ENCODE measurements at regions not wholly inside any gene's neighbourhood (a gene's known extent, or its start where the extent isn't known, plus 50 kb on each side); places are given as distances from the start of the nearest gene placed in this dataset.

- Mint-ChIP-seq H3K36me3 (no peaks in the 10 kb centered on the region), H3K4me3 (no peak overlapping the region), H3K4me1 (no peaks in the 10 kb centered on the region), H3K27ac (no peak overlapping the region), H3K27me3 (no peaks in the 10 kb centered on the region), H3K9me3 (peaks cover 18 to 32% (median 23%) of the 10 kb centered on the region in 5 donors)
- no peaks in the 10 kb centered on the region for H3K36me3 ChIP-seq (ENCODE audit: insufficient read depth, low read length)
- ChIA-PET POLR2A (no interaction called here), CTCF (no interaction called here)
- DNase-seq: no peak
- no peak overlapping the region for H3K27ac ChIP-seq (ENCODE audit: low read depth, low read length)
- H3K9me3 ChIP-seq (ENCODE audit: low read length): no peaks in the 10 kb centered on the region
- no peaks in the 10 kb centered on the region for H3K4me1 ChIP-seq (ENCODE audit: insufficient read depth, low read length)
- H3K4me3 ChIP-seq (ENCODE audit: low read length): no peak overlapping the region
- H3K27me3 ChIP-seq (ENCODE audit: insufficient read depth, low read length, poor library complexity, severe bottlenecking): no peaks in the 10 kb centered on the region
These were observed 433.9 kb downstream of the TRIML1 start for GRCh38 chr4:188573104-188573503.

GRCh38 chr4:188578657-188579056 is 439.4 kb downstream of the TRIML1 start:
- POLR2A ChIA-PET: no interaction called here

GRCh38 chr4:188596021-188596420 is 456.8 kb downstream of the TRIML1 start:
- no peak overlapping the region for H3K27ac Mint-ChIP-seq
- CTCF ChIA-PET: no interaction called here
- H3K9me3 Mint-ChIP-seq: peaks cover 0 to 17% (median 9%) of the 10 kb centered on the region in 5 donors
- H3K27ac ChIP-seq (ENCODE audit: low read depth, low read length): no peak overlapping the region
- H3K4me1 Mint-ChIP-seq: no peaks in the 10 kb centered on the region
- H3K4me3 Mint-ChIP-seq: no peak overlapping the region
- DNase-seq: no peak
- H3K4me1 ChIP-seq (ENCODE audit: insufficient read depth, low read length): no peaks in the 10 kb centered on the region
- H3K4me3 ChIP-seq (ENCODE audit: low read length): no peak overlapping the region
- no peaks in the 10 kb centered on the region for H3K36me3 Mint-ChIP-seq
- no peaks in the 10 kb centered on the region for H3K9me3 ChIP-seq (ENCODE audit: low read length)
- POLR2A ChIA-PET: no interaction called here
- H3K27me3 ChIP-seq (ENCODE audit: insufficient read depth, low read length, poor library complexity, severe bottlenecking): no peaks in the 10 kb centered on the region
- no peaks in the 10 kb centered on the region for H3K36me3 ChIP-seq (ENCODE audit: insufficient read depth, low read length)
- no peaks in the 10 kb centered on the region for H3K27me3 Mint-ChIP-seq

More at GRCh38 chr4:188578657-188579056, 439.4 kb downstream of the TRIML1 start:
- H3K27me3 ChIP-seq (ENCODE audit: insufficient read depth, low read length, poor library complexity, severe bottlenecking): no peaks in the 10 kb centered on the region
- H3K27ac ChIP-seq (ENCODE audit: low read depth, low read length): no peak overlapping the region
- CTCF ChIA-PET: no interaction called here
- H3K4me3 ChIP-seq (ENCODE audit: low read length): no peak overlapping the region
- H3K36me3 ChIP-seq (ENCODE audit: insufficient read depth, low read length): no peaks in the 10 kb centered on the region
- H3K4me1 ChIP-seq (ENCODE audit: insufficient read depth, low read length): no peaks in the 10 kb centered on the region
- no peaks in the 10 kb centered on the region for H3K4me1 Mint-ChIP-seq
- H3K36me3 Mint-ChIP-seq: peaks cover 0 to 3% (median 0%) of the 10 kb centered on the region in 3 donors
- no peaks in the 10 kb centered on the region for H3K9me3 ChIP-seq (ENCODE audit: low read length)
- peaks cover 0 to 2% of the 10 kb centered on the region in 2 donors for H3K27me3 Mint-ChIP-seq
- no peak for DNase-seq
- H3K4me3 Mint-ChIP-seq: no peak overlapping the region
- H3K27ac Mint-ChIP-seq: no peak overlapping the region
- H3K9me3 Mint-ChIP-seq: peaks cover 11 to 21% (median 18%) of the 10 kb centered on the region in 5 donors

GRCh38 chr4:188603646-188604045 is 464.4 kb downstream of the TRIML1 start:
- DNase-seq: no peak
- Histone ChIP-seq H3K27ac (ENCODE audit: low read depth, low read length) (no peak overlapping the region), H3K27me3 (ENCODE audit: insufficient read depth, low read length, poor library complexity, severe bottlenecking) (no peaks in the 10 kb centered on the region), H3K4me3 (ENCODE audit: low read length) (no peak overlapping the region), H3K9me3 (ENCODE audit: low read length) (no peaks in the 10 kb centered on the region), H3K36me3 (ENCODE audit: insufficient read depth, low read length) (no peaks in the 10 kb centered on the region), H3K4me1 (ENCODE audit: insufficient read depth, low read length) (no peaks in the 10 kb centered on the region)
- ChIA-PET POLR2A (no interaction called here), CTCF (no interaction called here)
- H3K4me1 Mint-ChIP-seq: no peaks in the 10 kb centered on the region
- H3K4me3 Mint-ChIP-seq: no peak overlapping the region
- H3K27ac Mint-ChIP-seq: no peak overlapping the region
- H3K27me3 Mint-ChIP-seq: no peaks in the 10 kb centered on the region
- peaks cover 5 to 29% (median 10%) of the 10 kb centered on the region in 5 donors for H3K9me3 Mint-ChIP-seq
- H3K36me3 Mint-ChIP-seq: no peaks in the 10 kb centered on the region

- CTCF ChIA-PET: no interaction called here
- no peaks in the 10 kb centered on the region for H3K36me3 Mint-ChIP-seq
- no peak overlapping the region for H3K27ac Mint-ChIP-seq
- Histone ChIP-seq H3K4me3 (ENCODE audit: low read length) (no peak overlapping the region), H3K36me3 (ENCODE audit: insufficient read depth, low read length) (no peaks in the 10 kb centered on the region), H3K27me3 (ENCODE audit: insufficient read depth, low read length, poor library complexity, severe bottlenecking) (no peaks in the 10 kb centered on the region), H3K9me3 (ENCODE audit: low read length) (no peaks in the 10 kb centered on the region), H3K27ac (ENCODE audit: low read depth, low read length) (no peak overlapping the region), H3K4me1 (ENCODE audit: insufficient read depth, low read length) (no peaks in the 10 kb centered on the region)
- peaks cover 5 to 22% (median 7%) of the 10 kb centered on the region in 5 donors for H3K9me3 Mint-ChIP-seq
- no peak for DNase-seq
- H3K4me3 Mint-ChIP-seq: no peak overlapping the region
- POLR2A ChIA-PET: no interaction called here
- no peaks in the 10 kb centered on the region for H3K27me3 Mint-ChIP-seq
- no peaks in the 10 kb centered on the region for H3K4me1 Mint-ChIP-seq
These were observed 467.4 kb downstream of the TRIML1 start for GRCh38 chr4:188606635-188607034.

- Histone ChIP-seq H3K9me3 (ENCODE audit: low read length) (no peaks in the 10 kb centered on the region), H3K4me1 (ENCODE audit: insufficient read depth, low read length) (no peaks in the 10 kb centered on the region), H3K27ac (ENCODE audit: low read depth, low read length) (no peak overlapping the region), H3K4me3 (ENCODE audit: low read length) (no peak overlapping the region), H3K36me3 (ENCODE audit: insufficient read depth, low read length) (no peaks in the 10 kb centered on the region), H3K27me3 (ENCODE audit: insufficient read depth, low read length, poor library complexity, severe bottlenecking) (no peaks in the 10 kb centered on the region)
- DNase-seq: no peak
- Mint-ChIP-seq H3K36me3 (no peaks in the 10 kb centered on the region), H3K4me3 (no peak overlapping the region), H3K9me3 (peaks cover 3 to 17% (median 8%) of the 10 kb centered on the region in 5 donors), H3K4me1 (no peaks in the 10 kb centered on the region), H3K27ac (no peak overlapping the region), H3K27me3 (no peaks in the 10 kb centered on the region)
- ChIA-PET CTCF (no interaction called here), POLR2A (no interaction called here)
These were observed 471.9 kb downstream of the TRIML1 start for GRCh38 chr4:188611143-188611542.

- H3K9me3 Mint-ChIP-seq: peaks cover 6 to 21% (median 8%) of the 10 kb centered on the region in 5 donors
- H3K36me3 ChIP-seq (ENCODE audit: insufficient read depth, low read length): no peaks in the 10 kb centered on the region
These were observed 473.4 kb downstream of the TRIML1 start for GRCh38 chr4:188612659-188613058.

GRCh38 chr4:188613976-188614375 is 474.7 kb downstream of the TRIML1 start:
- no peak overlapping the region for H3K27ac Mint-ChIP-seq
- no peak overlapping the region for H3K27ac ChIP-seq (ENCODE audit: low read depth, low read length)
- no peaks in the 10 kb centered on the region for H3K27me3 Mint-ChIP-seq
- H3K27me3 ChIP-seq (ENCODE audit: insufficient read depth, low read length, poor library complexity, severe bottlenecking): no peaks in the 10 kb centered on the region
- peaks cover 6 to 23% (median 12%) of the 10 kb centered on the region in 5 donors for H3K9me3 Mint-ChIP-seq
- no peaks in the 10 kb centered on the region for H3K4me1 Mint-ChIP-seq
- CTCF ChIA-PET: no interaction called here
- H3K4me3 Mint-ChIP-seq: no peak overlapping the region
- H3K4me3 ChIP-seq (ENCODE audit: low read length): no peak overlapping the region
- POLR2A ChIA-PET: no interaction called here
- no peak for DNase-seq
- H3K4me1 ChIP-seq (ENCODE audit: insufficient read depth, low read length): no peaks in the 10 kb centered on the region
- H3K36me3 Mint-ChIP-seq: no peaks in the 10 kb centered on the region
- H3K9me3 ChIP-seq (ENCODE audit: low read length): no peaks in the 10 kb centered on the region
- H3K36me3 ChIP-seq (ENCODE audit: insufficient read depth, low read length): no peaks in the 10 kb centered on the region

More at GRCh38 chr4:188612659-188613058, 473.4 kb downstream of the TRIML1 start:
- Histone ChIP-seq H3K27me3 (ENCODE audit: insufficient read depth, low read length, poor library complexity, severe bottlenecking) (no peaks in the 10 kb centered on the region), H3K9me3 (ENCODE audit: low read length) (no peaks in the 10 kb centered on the region), H3K27ac (ENCODE audit: low read depth, low read length) (no peak overlapping the region), H3K4me1 (ENCODE audit: insufficient read depth, low read length) (no peaks in the 10 kb centered on the region), H3K4me3 (ENCODE audit: low read length) (no peak overlapping the region)
- POLR2A ChIA-PET: no interaction called here
- Mint-ChIP-seq H3K4me3 (no peak overlapping the region), H3K27ac (no peak overlapping the region), H3K4me1 (no peaks in the 10 kb centered on the region), H3K27me3 (no peaks in the 10 kb centered on the region), H3K36me3 (no peaks in the 10 kb centered on the region)
- no peak for DNase-seq
- CTCF ChIA-PET: no interaction called here

Measured in CD8-positive, alpha-beta memory T cell (primary cell).